ENCODE measurements at regions not wholly inside any gene's neighbourhood (a gene's known extent, or its start where the extent isn't known, plus 50 kb on each side); places are given as distances from the start of the nearest gene placed in this dataset.
"Not testable (repeated sequence)": the region's sequence is repeated elsewhere in the genome, so short reads cannot be mapped to it uniquely, and the experiment has no call there.

GRCh38 chr3:56962922-56963321, 97.5 kb upstream of the SPATA12 start:
- in situ Hi-C loops (cut with HindIII; ENCODE audit: low sequenced_read_pairs), result no loop called here
- no peak for DNase-seq (ENCODE audit: low spot score)

GRCh38 chr3:56962206-56962605, 98.3 kb upstream of the SPATA12 start:
- in situ Hi-C loops (cut with HindIII; ENCODE audit: low sequenced_read_pairs), result no loop called here
- DNase-seq (ENCODE audit: low spot score), result no peak

GRCh38 chr3:56960234-56960917, 100.1 kb upstream of the SPATA12 start:
- no peak for DNase-seq (ENCODE audit: low spot score)
- in situ Hi-C loops (cut with HindIII; ENCODE audit: low sequenced_read_pairs), result no loop called here

- in situ Hi-C loops (cut with HindIII; ENCODE audit: low sequenced_read_pairs), result no loop called here
- no peak for DNase-seq (ENCODE audit: low spot score)
These were observed 101.6 kb upstream of the SPATA12 start for GRCh38 chr3:56958879-56959278.

- in situ Hi-C loops (cut with HindIII; ENCODE audit: low sequenced_read_pairs), result no loop called here
- no peak for DNase-seq (ENCODE audit: low spot score)
These were observed 102.9 kb upstream of the SPATA12 start for GRCh38 chr3:56957522-56957921.

GRCh38 chr3:56956906-56957305, 103.6 kb upstream of the SPATA12 start:
- DNase-seq (ENCODE audit: low spot score), result no peak
- in situ Hi-C loops (cut with HindIII; ENCODE audit: low sequenced_read_pairs), result no loop called here

- DNase-seq (ENCODE audit: low spot score), result peak; percentile 78
- in situ Hi-C loops (cut with HindIII; ENCODE audit: low sequenced_read_pairs), result no loop called here
These were observed 104.9 kb upstream of the SPATA12 start for GRCh38 chr3:56955492-56956111.

GRCh38 chr3:56954125-56954524, 106.3 kb upstream of the SPATA12 start:
- no peak for DNase-seq (ENCODE audit: low spot score)
- in situ Hi-C loops (cut with HindIII; ENCODE audit: low sequenced_read_pairs), result no loop called here

GRCh38 chr3:56952846-56953245, 107.6 kb upstream of the SPATA12 start:
- in situ Hi-C loops (cut with HindIII; ENCODE audit: low sequenced_read_pairs), result no loop called here
- DNase-seq (ENCODE audit: low spot score), result no peak

GRCh38 chr3:56952061-56952460, 108.4 kb upstream of the SPATA12 start:
- in situ Hi-C loops (cut with HindIII; ENCODE audit: low sequenced_read_pairs), result no loop called here
- DNase-seq (ENCODE audit: low spot score), result no peak

GRCh38 chr3:56951366-56951765, 109.1 kb upstream of the SPATA12 start:
- no peak for DNase-seq (ENCODE audit: low spot score)
- in situ Hi-C loops (cut with HindIII; ENCODE audit: low sequenced_read_pairs), result no loop called here

- DNase-seq (ENCODE audit: low spot score); in situ Hi-C loops (cut with HindIII; ENCODE audit: low sequenced_read_pairs): not testable (repeated sequence)
These were observed 115.1 kb upstream of the SPATA12 start for GRCh38 chr3:56945378-56945777.

GRCh38 chr3:56942523-56942922, 117.9 kb upstream of the SPATA12 start:
- in situ Hi-C loops (cut with HindIII; ENCODE audit: low sequenced_read_pairs), result no loop called here
- no peak for DNase-seq (ENCODE audit: low spot score)

- DNase-seq (ENCODE audit: low spot score), result no peak
- in situ Hi-C loops (cut with HindIII; ENCODE audit: low sequenced_read_pairs), result no loop called here
These were observed 119.5 kb upstream of the SPATA12 start for GRCh38 chr3:56940976-56941375.

GRCh38 chr3:56940321-56940720, 120.1 kb upstream of the SPATA12 start:
- peak; percentile 92 for DNase-seq (ENCODE audit: low spot score)
- in situ Hi-C loops (cut with HindIII; ENCODE audit: low sequenced_read_pairs), result no loop called here

- in situ Hi-C loops (cut with HindIII; ENCODE audit: low sequenced_read_pairs), result no loop called here
- DNase-seq (ENCODE audit: low spot score), result peak; percentile 51
These were observed 120.6 kb upstream of the SPATA12 start for GRCh38 chr3:56939834-56940233.

GRCh38 chr3:56938530-56938929, 121.9 kb upstream of the SPATA12 start:
- in situ Hi-C loops (cut with HindIII; ENCODE audit: low sequenced_read_pairs), result no loop called here
- no peak for DNase-seq (ENCODE audit: low spot score)

GRCh38 chr3:56937580-56937979, 122.9 kb upstream of the SPATA12 start:
- in situ Hi-C loops (cut with HindIII; ENCODE audit: low sequenced_read_pairs), result no loop called here
- no peak for DNase-seq (ENCODE audit: low spot score)

GRCh38 chr3:56935811-56936210, 124.7 kb upstream of the SPATA12 start:
- no peak for DNase-seq (ENCODE audit: low spot score)
- in situ Hi-C loops (cut with HindIII; ENCODE audit: low sequenced_read_pairs), result no loop called here

- in situ Hi-C loops (cut with HindIII; ENCODE audit: low sequenced_read_pairs); DNase-seq (ENCODE audit: low spot score): not testable (repeated sequence)
These were observed 126.0 kb upstream of the SPATA12 start for GRCh38 chr3:56934481-56934880.

GRCh38 chr3:56933803-56934202, 126.7 kb upstream of the SPATA12 start:
- in situ Hi-C loops (cut with HindIII; ENCODE audit: low sequenced_read_pairs), result no loop called here

More at GRCh38 chr3:56933803-56934202, 126.7 kb upstream of the SPATA12 start:
- no peak for DNase-seq (ENCODE audit: low spot score)

Data from G401 (cell line).